Activated T-helper 2 cell treated with anti-CD3 and anti-CD28 coated beads, Interferon-gamma antibody, Interleukin-2, Interleukin-4, amounts not matched to agents 10 μg/mL and 5 μg/mL and 100 μg/mL, durations not matched to agents 14 hours and 24 hours and 36 hours (primary cell): ENCODE measurements at regions not wholly inside any gene's neighbourhood (a gene's known extent, or its start where the extent isn't known, plus 50 kb on each side); places are given as distances from the start of the nearest gene placed in this dataset.
"Not testable (repeated sequence)": the region's sequence is repeated elsewhere in the genome, so short reads cannot be mapped to it uniquely, and the experiment has no call there.

ENCODE experiments used
- DNase-seq: peaks from one replicate; pipeline ENCODE4 v3.0.0; 2021; ENCODE audit warnings: low spot score
- H3K27ac Mint-ChIP-seq: one replicate; pipeline ENCODE4 v1.8.0; 2021; ENCODE audit warnings: mixed read lengths
- H3K27me3 Mint-ChIP-seq: one replicate; pipeline ENCODE4 v1.8.0; 2021; ENCODE audit warnings: low read depth, mixed read lengths
- H3K36me3 Mint-ChIP-seq: one replicate; pipeline ENCODE4 v1.8.0; 2021; ENCODE audit warnings: low read depth, mixed read lengths
- H3K4me1 Mint-ChIP-seq: one replicate; pipeline ENCODE4 v1.8.0; 2021; ENCODE audit warnings: low read depth, mixed read lengths
- H3K4me3 Mint-ChIP-seq: one replicate; pipeline ENCODE4 v1.8.0; 2021; ENCODE audit warnings: low read depth, mild to moderate bottlenecking, moderate library complexity, mixed read lengths
- H3K9me3 Mint-ChIP-seq: one replicate; pipeline ENCODE4 v1.8.0; 2021; ENCODE audit warnings: mixed read lengths
- intact Hi-C: fragments of 100-400 bp; cut with micrococcal nuclease; formaldehyde crosslinking; loops from one replicate; pipeline ENCODE4 v1.15.1; 2023

- DNase-seq = no peak
- no peak overlapping the region for H3K4me3 Mint-ChIP-seq
- peaks cover 44% of the 10 kb centered on the region for H3K4me1 Mint-ChIP-seq
- no peaks in the 10 kb centered on the region for H3K27me3 Mint-ChIP-seq
- peaks cover 53% of the 10 kb centered on the region for H3K9me3 Mint-ChIP-seq
- no peak overlapping the region for H3K27ac Mint-ChIP-seq
- intact Hi-C loops = no loop called here
- H3K36me3 Mint-ChIP-seq = peaks cover 41% of the 10 kb centered on the region
Observed at GRCh38 chr12:92394895-92395294, 249.2 kb upstream of the BTG1 start.

DNA sequence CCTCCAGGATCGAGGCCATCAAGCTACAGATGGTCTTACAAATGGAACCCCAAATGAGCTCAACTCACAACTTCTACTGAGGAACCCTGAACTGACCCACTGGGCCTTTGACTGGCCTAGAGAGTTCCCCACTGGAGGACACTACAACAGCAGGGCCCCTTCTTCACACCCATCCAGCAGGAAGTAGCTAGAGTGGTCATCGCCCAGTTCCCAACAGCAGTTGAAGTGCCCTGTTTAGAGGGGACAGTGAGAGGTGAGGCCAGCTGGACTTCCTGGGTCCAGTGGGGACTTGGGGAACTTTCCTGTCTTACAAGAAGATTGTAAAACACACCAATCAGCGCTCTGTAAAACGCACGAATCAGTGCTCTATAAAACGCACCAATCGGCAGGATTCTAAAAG is 247.9 kb upstream of the BTG1 start:
- peaks cover 41% of the 10 kb centered on the region for H3K36me3 Mint-ChIP-seq
- DNase-seq = no peak
- peaks cover 53% of the 10 kb centered on the region for H3K9me3 Mint-ChIP-seq
- intact Hi-C loops = no loop called here
- H3K4me1 Mint-ChIP-seq = peaks cover 30% of the 10 kb centered on the region
- H3K27ac Mint-ChIP-seq = no peak overlapping the region
- H3K4me3 Mint-ChIP-seq = no peak overlapping the region
- H3K27me3 Mint-ChIP-seq = no peaks in the 10 kb centered on the region

- intact Hi-C loops, H3K27ac Mint-ChIP-seq, H3K27me3 Mint-ChIP-seq, H3K4me3 Mint-ChIP-seq, DNase-seq: not testable (repeated sequence)
- Mint-ChIP-seq H3K4me1 (peaks cover 16% of the 10 kb centered on the region), H3K36me3 (peaks cover 41% of the 10 kb centered on the region), H3K9me3 (peaks cover 47% of the 10 kb centered on the region)
Observed at GRCh38 chr12:92391726-92392125, 246.1 kb upstream of the BTG1 start.

GRCh38 chr12:92389466-92389865 is 243.8 kb upstream of the BTG1 start:
- peaks cover 8% of the 10 kb centered on the region for H3K4me1 Mint-ChIP-seq
- H3K36me3 Mint-ChIP-seq = peaks cover 28% of the 10 kb centered on the region
- no peak overlapping the region for H3K27ac Mint-ChIP-seq
- peaks cover 34% of the 10 kb centered on the region for H3K9me3 Mint-ChIP-seq
- H3K27me3 Mint-ChIP-seq = no peaks in the 10 kb centered on the region
- DNase-seq = no peak
- intact Hi-C loops = no loop called here
- no peak overlapping the region for H3K4me3 Mint-ChIP-seq

- Mint-ChIP-seq H3K27me3 (no peaks in the 10 kb centered on the region), H3K4me3 (no peak overlapping the region), H3K9me3 (no peaks in the 10 kb centered on the region), H3K4me1 (peaks cover 11% of the 10 kb centered on the region), H3K27ac (no peak overlapping the region), H3K36me3 (no peaks in the 10 kb centered on the region)
- DNase-seq = no peak
- intact Hi-C loops = no loop called here
Observed at GRCh38 chr12:92385296-92385695, 239.7 kb upstream of the BTG1 start.

GRCh38 chr12:92384571-92384970 is 238.9 kb upstream of the BTG1 start:
- Mint-ChIP-seq H3K4me3 (no peak overlapping the region), H3K9me3 (no peaks in the 10 kb centered on the region), H3K36me3 (no peaks in the 10 kb centered on the region), H3K4me1 (peaks cover 16% of the 10 kb centered on the region), H3K27me3 (no peaks in the 10 kb centered on the region), H3K27ac (no peak overlapping the region)
- intact Hi-C loops = no loop called here
- DNase-seq = no peak

DNA sequence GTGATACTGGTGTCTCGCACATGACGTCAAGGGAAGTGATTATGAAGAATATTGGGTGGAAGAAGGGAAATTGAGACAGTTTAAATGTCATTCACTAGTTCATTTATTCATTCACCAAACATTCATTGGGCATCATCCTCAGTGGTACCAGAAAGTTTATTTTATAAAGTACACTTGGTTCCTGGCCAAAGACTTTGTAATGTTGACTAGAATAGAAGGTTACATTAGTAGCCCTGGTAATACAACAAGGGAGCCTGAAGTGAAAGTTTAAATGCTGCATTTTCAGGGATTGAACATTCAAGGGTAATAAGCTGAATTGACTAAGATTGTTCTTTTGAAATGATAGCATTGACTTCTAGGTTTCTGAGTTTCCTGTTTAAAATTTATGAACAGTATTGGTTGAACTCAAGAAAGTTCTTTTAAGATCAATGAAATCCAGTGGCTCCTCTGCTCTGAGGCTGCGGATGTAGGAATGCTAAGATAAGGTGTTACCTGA is 236.8 kb upstream of the BTG1 start:
- Mint-ChIP-seq H3K9me3 (no peaks in the 10 kb centered on the region), H3K27me3 (no peaks in the 10 kb centered on the region), H3K4me3 (no peak overlapping the region), H3K4me1 (peaks cover 28% of the 10 kb centered on the region), H3K36me3 (peaks cover 3% of the 10 kb centered on the region), H3K27ac (no peak overlapping the region)
- intact Hi-C loops = no loop called here
- no peak for DNase-seq

- H3K27me3 Mint-ChIP-seq = no peaks in the 10 kb centered on the region
- no peak overlapping the region for H3K27ac Mint-ChIP-seq
- intact Hi-C loops = no loop called here
- peaks cover 28% of the 10 kb centered on the region for H3K4me1 Mint-ChIP-seq
- no peak for DNase-seq
- no peak overlapping the region for H3K4me3 Mint-ChIP-seq
- H3K9me3 Mint-ChIP-seq = no peaks in the 10 kb centered on the region
- H3K36me3 Mint-ChIP-seq = peaks cover 3% of the 10 kb centered on the region
Observed at GRCh38 chr12:92381856-92382255, 236.2 kb upstream of the BTG1 start.

DNA sequence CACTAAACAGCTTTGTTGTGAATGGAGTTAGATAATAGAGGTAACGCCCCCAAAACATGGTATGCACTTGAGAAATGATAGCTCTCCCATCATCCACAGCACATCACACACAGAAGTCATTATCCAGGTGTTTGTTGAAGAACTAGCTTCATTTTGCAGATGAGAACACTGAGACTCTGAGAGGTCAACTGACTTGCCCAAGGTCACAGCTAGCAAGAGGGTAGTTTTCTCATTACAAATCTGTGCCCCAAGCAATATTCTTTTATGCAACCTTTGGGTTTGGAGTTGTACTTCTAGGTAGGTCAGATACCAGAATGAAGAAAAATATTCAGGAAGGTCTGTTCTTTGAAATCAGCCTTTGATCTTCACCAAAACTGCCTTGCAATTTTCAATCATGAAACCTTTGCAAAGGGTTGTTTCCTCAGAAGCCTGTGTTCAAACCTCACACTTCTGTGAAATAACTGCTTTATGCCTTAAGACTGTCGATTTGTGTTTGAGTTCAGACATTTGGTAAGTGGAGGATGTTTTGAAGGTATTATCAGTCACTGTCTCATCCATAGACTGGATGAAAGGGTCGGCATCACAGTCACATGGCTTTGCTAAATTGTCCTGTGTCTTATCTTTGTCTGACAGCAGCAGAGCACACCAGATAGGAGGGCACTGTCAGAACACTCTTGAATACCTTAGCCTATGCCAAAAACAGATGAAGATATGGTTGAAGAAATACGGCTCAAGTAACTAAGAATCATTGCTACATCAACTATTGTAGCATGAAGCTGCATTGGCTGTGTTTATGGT is 233.2 kb upstream of the BTG1 start:
- DNase-seq = no peak
- Mint-ChIP-seq H3K4me1 (peaks cover 30% of the 10 kb centered on the region), H3K4me3 (no peak overlapping the region), H3K27ac (peak overlapping the region; percentile 14), H3K36me3 (peaks cover 6% of the 10 kb centered on the region), H3K27me3 (no peaks in the 10 kb centered on the region), H3K9me3 (no peaks in the 10 kb centered on the region)
- intact Hi-C loops = no loop called here

DNA sequence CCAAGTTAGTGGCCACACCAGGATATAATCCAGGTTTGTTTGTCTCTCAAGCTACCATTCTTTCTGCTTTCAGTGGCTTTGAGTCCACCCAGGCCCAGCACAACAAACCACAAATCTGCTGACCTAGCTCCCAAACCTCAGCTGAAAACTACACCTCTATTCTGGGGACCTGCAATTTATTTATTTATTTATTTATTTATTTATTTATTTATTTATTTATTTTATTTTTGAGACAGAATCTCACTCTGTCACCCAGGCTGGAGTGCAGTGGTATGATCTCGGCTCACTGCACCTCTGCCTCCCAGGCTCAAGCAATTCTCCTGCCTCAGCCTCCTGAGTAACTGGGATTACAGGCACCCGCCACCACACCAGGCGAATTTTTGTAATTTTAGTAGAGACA is 229.9 kb upstream of the BTG1 start:
- H3K9me3 Mint-ChIP-seq, intact Hi-C loops, DNase-seq, H3K27ac Mint-ChIP-seq, H3K36me3 Mint-ChIP-seq, H3K4me3 Mint-ChIP-seq, H3K27me3 Mint-ChIP-seq: not testable (repeated sequence)
- peaks cover 23% of the 10 kb centered on the region for H3K4me1 Mint-ChIP-seq

- intact Hi-C loops = no loop called here
- Mint-ChIP-seq H3K4me1 (peaks cover 4% of the 10 kb centered on the region), H3K27me3 (no peaks in the 10 kb centered on the region), H3K27ac (no peak overlapping the region), H3K4me3 (no peak overlapping the region), H3K36me3 (peaks cover 3% of the 10 kb centered on the region), H3K9me3 (peaks cover 5% of the 10 kb centered on the region)
- no peak for DNase-seq
Observed at GRCh38 chr12:92370828-92371227, 225.2 kb upstream of the BTG1 start.

DNA sequence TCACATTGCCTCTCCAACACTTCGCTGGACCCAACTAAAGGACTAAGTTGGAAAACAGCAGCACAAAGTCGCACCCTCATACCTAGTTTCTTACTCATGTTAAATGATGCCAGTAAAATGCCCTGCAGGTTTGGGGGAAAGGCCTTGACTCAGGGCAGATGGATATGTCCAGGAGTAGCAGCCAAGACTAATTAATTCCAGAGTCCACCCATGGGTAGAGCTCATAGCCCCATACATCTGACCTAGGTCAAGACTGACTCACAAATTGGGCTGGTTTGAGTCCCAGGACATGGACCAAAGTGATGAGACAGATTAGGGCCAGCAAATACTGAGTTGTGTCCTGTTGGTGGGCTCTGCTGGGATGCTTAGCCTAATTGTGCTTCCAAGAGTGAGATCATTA is 224.0 kb upstream of the BTG1 start:
- no peak overlapping the region for H3K27ac Mint-ChIP-seq
- H3K36me3 Mint-ChIP-seq = no peaks in the 10 kb centered on the region
- no peaks in the 10 kb centered on the region for H3K27me3 Mint-ChIP-seq
- H3K4me3 Mint-ChIP-seq = no peak overlapping the region
- no peak for DNase-seq
- H3K4me1 Mint-ChIP-seq = peaks cover 5% of the 10 kb centered on the region
- peaks cover 5% of the 10 kb centered on the region for H3K9me3 Mint-ChIP-seq
- intact Hi-C loops = no loop called here

DNA sequence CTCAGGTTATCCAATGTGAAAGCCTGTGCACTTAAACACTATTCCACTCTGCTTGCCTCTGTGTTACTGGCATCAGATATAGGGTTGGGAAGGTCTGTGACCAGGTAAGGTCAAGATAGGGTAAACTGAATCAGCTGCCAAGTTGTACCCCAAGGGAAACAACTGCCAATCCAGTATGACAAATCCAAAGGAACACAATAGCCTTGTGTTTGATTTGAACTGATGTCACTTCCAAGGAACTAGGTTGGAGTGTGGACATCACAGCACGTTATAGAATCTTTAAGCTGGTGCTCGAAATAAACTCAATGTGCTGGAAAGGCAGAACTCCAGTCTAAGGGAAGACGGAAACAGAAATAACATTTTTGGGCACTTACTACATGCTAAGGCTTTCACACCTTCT is 223.4 kb upstream of the BTG1 start:
- Mint-ChIP-seq H3K27me3 (no peaks in the 10 kb centered on the region), H3K4me3 (no peak overlapping the region), H3K4me1 (peaks cover 7% of the 10 kb centered on the region), H3K9me3 (peaks cover 5% of the 10 kb centered on the region), H3K27ac (no peak overlapping the region), H3K36me3 (no peaks in the 10 kb centered on the region)
- DNase-seq = no peak
- intact Hi-C loops = no loop called here
